Activated CD8-positive, alpha-beta T cell treated with anti-CD3 and anti-CD28 coated beads for 36 hours (primary cell): ENCODE measurements at regions not wholly inside any gene's neighbourhood (a gene's known extent, or its start where the extent isn't known, plus 50 kb on each side); places are given as distances from the start of the nearest gene placed in this dataset.

Experiments used
- ATAC-seq: fragments of 200-7000 bp; cut with Tn5 transposase; one replicate; pipeline ENCODE4 v1.10.0; 2021; ENCODE audit warnings: mild to moderate bottlenecking, moderate library complexity
- CTCF ChIA-PET: fragments of 350-600 bp; sonication (Branson Sonifier 250); formaldehyde crosslinking; loops from one replicate; lab custom pipeline; 2021; ENCODE audit warnings: antibody characterized with exemption; lab: Charles Lee
- POLR2A ChIA-PET: fragments of 350-600 bp; sonication (Branson Sonifier 250); formaldehyde crosslinking; loops from one replicate; lab custom pipeline; 2021; ENCODE audit warnings: antibody characterized with exemption; lab: Charles Lee
- DNase-seq: peaks from one replicate; pipeline ENCODE4 v3.0.0-alpha.2; 2020
- H3K27ac Mint-ChIP-seq: one replicate; pipeline ENCODE4 v1.8.0; 2021; ENCODE audit warnings: mild to moderate bottlenecking, mixed read lengths
- H3K27me3 Mint-ChIP-seq: one replicate; pipeline ENCODE4 v1.8.0; 2021; ENCODE audit warnings: mixed read lengths
- H3K36me3 Mint-ChIP-seq: one replicate; pipeline ENCODE4 v1.8.0; 2021; ENCODE audit warnings: low read depth, mixed read lengths
- H3K4me1 Mint-ChIP-seq: one replicate; pipeline ENCODE4 v1.8.0; 2021; ENCODE audit warnings: low read depth, mixed read lengths
- H3K4me3 Mint-ChIP-seq: one replicate; pipeline ENCODE4 v1.8.0; 2021; ENCODE audit warnings: mild to moderate bottlenecking, moderate library complexity, mixed read lengths
- H3K9me3 Mint-ChIP-seq: one replicate; pipeline ENCODE4 v1.8.0; 2021; ENCODE audit warnings: mixed read lengths
- CTCF ChIP-seq: fragments of 200-600 bp; IDR thresholded peaks from one replicate; pipeline ENCODE4 v1.8.0; 2022; ENCODE audit warnings: antibody characterized with exemption, mild to moderate bottlenecking
- intact Hi-C: fragments of 100-400 bp; cut with micrococcal nuclease; formaldehyde crosslinking; loops from one replicate; pipeline ENCODE4 v1.10.0; 2022

- no peaks in the 10 kb centered on the region for H3K36me3 Mint-ChIP-seq
- ATAC-seq, result no peak
- no peaks in the 10 kb centered on the region for H3K9me3 Mint-ChIP-seq
- ChIA-PET CTCF (no interaction called here), POLR2A (no interaction called here)
- peaks cover 2% of the 10 kb centered on the region for H3K27me3 Mint-ChIP-seq
- no peak for DNase-seq
- intact Hi-C loops, result no loop called here
- no peak overlapping the region for H3K27ac Mint-ChIP-seq
- no peak overlapping the region for H3K4me3 Mint-ChIP-seq
- peaks cover 6% of the 10 kb centered on the region for H3K4me1 Mint-ChIP-seq
- TF ChIP-seq CTCF, result no peak
Measured at GRCh38 chr3:34360713-34361112, 562.3 kb downstream of the PDCD6IP start.

- H3K4me1 Mint-ChIP-seq, result peaks cover 6% of the 10 kb centered on the region
- no peaks in the 10 kb centered on the region for H3K9me3 Mint-ChIP-seq
- peaks cover 2% of the 10 kb centered on the region for H3K27me3 Mint-ChIP-seq
- intact Hi-C loops, result no loop called here
- ChIA-PET POLR2A (no interaction called here), CTCF (no interaction called here)
- no peak for TF ChIP-seq CTCF
- ATAC-seq (peak; percentile 89), DNase-seq (peak; percentile 5)
- no peaks in the 10 kb centered on the region for H3K36me3 Mint-ChIP-seq
- no peak overlapping the region for H3K4me3 Mint-ChIP-seq
- H3K27ac Mint-ChIP-seq, result no peak overlapping the region
Measured at GRCh38 chr3:34361921-34362320, 563.5 kb downstream of the PDCD6IP start.

- Mint-ChIP-seq H3K4me3 (no peak overlapping the region), H3K27me3 (peaks cover 2% of the 10 kb centered on the region), H3K4me1 (peaks cover 6% of the 10 kb centered on the region), H3K27ac (no peak overlapping the region), H3K36me3 (no peaks in the 10 kb centered on the region), H3K9me3 (no peaks in the 10 kb centered on the region)
- no peak for ATAC-seq
- DNase-seq, result no peak
- CTCF ChIA-PET, result no interaction called here
- POLR2A ChIA-PET, result no interaction called here
- intact Hi-C loops, result no loop called here
- no peak for TF ChIP-seq CTCF
Measured at GRCh38 chr3:34362910-34363309, 564.5 kb downstream of the PDCD6IP start.

GRCh38 chr3:34363881-34364280 is 565.5 kb downstream of the PDCD6IP start:
- H3K9me3 Mint-ChIP-seq, result no peaks in the 10 kb centered on the region
- H3K4me1 Mint-ChIP-seq, result peaks cover 6% of the 10 kb centered on the region
- CTCF ChIA-PET, result no interaction called here
- POLR2A ChIA-PET, result no interaction called here
- ATAC-seq (no peak), DNase-seq (no peak)
- no peak overlapping the region for H3K4me3 Mint-ChIP-seq
- intact Hi-C loops, result no loop called here
- peaks cover 2% of the 10 kb centered on the region for H3K27me3 Mint-ChIP-seq
- H3K27ac Mint-ChIP-seq, result no peak overlapping the region
- no peak for TF ChIP-seq CTCF
- H3K36me3 Mint-ChIP-seq, result no peaks in the 10 kb centered on the region

- CTCF ChIA-PET, result no interaction called here
- ATAC-seq (no peak), DNase-seq (no peak)
Measured at GRCh38 chr3:34364335-34364734, 565.9 kb downstream of the PDCD6IP start.

More at GRCh38 chr3:34364335-34364734, 565.9 kb downstream of the PDCD6IP start:
- Mint-ChIP-seq H3K9me3 (no peaks in the 10 kb centered on the region), H3K4me3 (no peak overlapping the region), H3K36me3 (no peaks in the 10 kb centered on the region), H3K27me3 (peaks cover 2% of the 10 kb centered on the region), H3K27ac (no peak overlapping the region), H3K4me1 (peaks cover 6% of the 10 kb centered on the region)
- TF ChIP-seq CTCF, result no peak
- POLR2A ChIA-PET, result no interaction called here
- intact Hi-C loops, result no loop called here
